Activated T-cell treated with anti-CD3 and anti-CD28 coated beads, Interleukin-2, amount 50 U/mL, for 1 hour (primary cell): ENCODE measurements at regions not wholly inside any gene's neighbourhood (a gene's known extent, or its start where the extent isn't known, plus 50 kb on each side); places are given as distances from the start of the nearest gene placed in this dataset.
"Not testable (repeated sequence)": the region's sequence is repeated elsewhere in the genome, so short reads cannot be mapped to it uniquely, and the experiment has no call there.

Experiments
- DNase-seq: peaks from one replicate; pipeline ENCODE4 v3.0.0-alpha.2; 2020

GRCh38 chr6:169868458-169868857 is 117.0 kb downstream of the ERMARD start:
- peak; percentile 56 for DNase-seq

- no peak for DNase-seq
Observed at GRCh38 chr6:169867751-169868191, 116.3 kb downstream of the ERMARD start.

GRCh38 chr6:169866668-169867521 is 115.5 kb downstream of the ERMARD start:
- DNase-seq: no peak

- DNase-seq: no peak
Observed at GRCh38 chr6:169866140-169866534, 114.7 kb downstream of the ERMARD start.

GRCh38 chr6:169865346-169866139 is 114.1 kb downstream of the ERMARD start:
- no peak for DNase-seq

GRCh38 chr6:169864148-169865020 is 113.0 kb downstream of the ERMARD start:
- no peak for DNase-seq

GRCh38 chr6:169863710-169864109 is 112.3 kb downstream of the ERMARD start:
- no peak for DNase-seq

GRCh38 chr6:169862892-169863525 is 111.6 kb downstream of the ERMARD start:
- DNase-seq: no peak

- no peak for DNase-seq
Observed at GRCh38 chr6:169862043-169862891, 110.8 kb downstream of the ERMARD start.

- DNase-seq: no peak
Observed at GRCh38 chr6:169861431-169862042, 110.1 kb downstream of the ERMARD start.

GRCh38 chr6:169859978-169860703 is 108.7 kb downstream of the ERMARD start:
- no peak for DNase-seq

- DNase-seq: no peak
Observed at GRCh38 chr6:169859401-169859977, 108.1 kb downstream of the ERMARD start.

- no peak for DNase-seq
Observed at GRCh38 chr6:169858935-169859351, 107.5 kb downstream of the ERMARD start.

- DNase-seq: no peak
Observed at GRCh38 chr6:169858293-169858934, 107.0 kb downstream of the ERMARD start.

- no peak for DNase-seq
Observed at GRCh38 chr6:169857343-169858292, 106.2 kb downstream of the ERMARD start.

- not testable (repeated sequence) for DNase-seq
Observed at GRCh38 chr6:169856442-169857342, 105.3 kb downstream of the ERMARD start.

- no peak for DNase-seq
Observed at GRCh38 chr6:169854813-169855212, 103.4 kb downstream of the ERMARD start.
